Adipocyte (in vitro differentiated cells): ENCODE measurements at regions not wholly inside any gene's neighbourhood (a gene's known extent, or its start where the extent isn't known, plus 50 kb on each side); places are given as distances from the start of the nearest gene placed in this dataset.
"Not testable (repeated sequence)": the region's sequence is repeated elsewhere in the genome, so short reads cannot be mapped to it uniquely, and the experiment has no call there.

Experiments
- DNase-seq: peaks from one replicate; pipeline ENCODE4 v3.0.0-alpha.2; 2015; ENCODE audit warnings: low read depth
- H3K27me3 ChIP-seq: replicated peaks from 2 replicates; pipeline ENCODE4 v1.7.0; 2013; ENCODE audit warnings: mild to moderate bottlenecking, low read length, moderate library complexity; ENCODE audit not compliant: control insufficient read depth, insufficient read depth
- H3K36me3 ChIP-seq: 2 replicates; pipeline ENCODE4 v1.7.0; 2013; ENCODE audit warnings: low read length, mild to moderate bottlenecking, moderate library complexity; ENCODE audit not compliant: control insufficient read depth, insufficient read depth, severe bottlenecking
- H3K4me1 ChIP-seq: 2 replicates; pipeline ENCODE4 v1.7.0; 2013; ENCODE audit warnings: mild to moderate bottlenecking, low read length, moderate library complexity; ENCODE audit not compliant: control insufficient read depth, insufficient read depth
- H3K4me3 ChIP-seq: 2 replicates; pipeline ENCODE4 v1.7.0; 2013; ENCODE audit warnings: mild to moderate bottlenecking, low read length, moderate library complexity
- H3K9ac ChIP-seq: 2 replicates; pipeline ENCODE4 v1.7.0; 2013; ENCODE audit warnings: mild to moderate bottlenecking, low read length, moderate library complexity
- H3K9me3 ChIP-seq: 2 replicates; pipeline ENCODE4 v1.7.0; 2013; ENCODE audit warnings: mild to moderate bottlenecking, low read length, moderate library complexity; ENCODE audit not compliant: control insufficient read depth

GRCh38 chr17:79560527-79560926 lies 50.3 kb downstream of the RBFOX3 start:
- Histone ChIP-seq H3K27me3 (peaks cover 47% of the 10 kb centered on the region), H3K36me3 (no peaks in the 10 kb centered on the region), H3K4me3 (no peak overlapping the region), H3K4me1 (no peaks in the 10 kb centered on the region), H3K9me3 (no peaks in the 10 kb centered on the region), H3K9ac (no peak overlapping the region)
- DNase-seq = no peak

GRCh38 chr17:79559111-79559887 lies 51.6 kb downstream of the RBFOX3 start:
- no peak overlapping the region for H3K4me3 ChIP-seq
- no peaks in the 10 kb centered on the region for H3K4me1 ChIP-seq
- H3K9me3 ChIP-seq = no peaks in the 10 kb centered on the region
- H3K9ac ChIP-seq = no peak overlapping the region
- no peak for DNase-seq
- H3K36me3 ChIP-seq = no peaks in the 10 kb centered on the region
- H3K27me3 ChIP-seq = peaks cover 45% of the 10 kb centered on the region

DNA sequence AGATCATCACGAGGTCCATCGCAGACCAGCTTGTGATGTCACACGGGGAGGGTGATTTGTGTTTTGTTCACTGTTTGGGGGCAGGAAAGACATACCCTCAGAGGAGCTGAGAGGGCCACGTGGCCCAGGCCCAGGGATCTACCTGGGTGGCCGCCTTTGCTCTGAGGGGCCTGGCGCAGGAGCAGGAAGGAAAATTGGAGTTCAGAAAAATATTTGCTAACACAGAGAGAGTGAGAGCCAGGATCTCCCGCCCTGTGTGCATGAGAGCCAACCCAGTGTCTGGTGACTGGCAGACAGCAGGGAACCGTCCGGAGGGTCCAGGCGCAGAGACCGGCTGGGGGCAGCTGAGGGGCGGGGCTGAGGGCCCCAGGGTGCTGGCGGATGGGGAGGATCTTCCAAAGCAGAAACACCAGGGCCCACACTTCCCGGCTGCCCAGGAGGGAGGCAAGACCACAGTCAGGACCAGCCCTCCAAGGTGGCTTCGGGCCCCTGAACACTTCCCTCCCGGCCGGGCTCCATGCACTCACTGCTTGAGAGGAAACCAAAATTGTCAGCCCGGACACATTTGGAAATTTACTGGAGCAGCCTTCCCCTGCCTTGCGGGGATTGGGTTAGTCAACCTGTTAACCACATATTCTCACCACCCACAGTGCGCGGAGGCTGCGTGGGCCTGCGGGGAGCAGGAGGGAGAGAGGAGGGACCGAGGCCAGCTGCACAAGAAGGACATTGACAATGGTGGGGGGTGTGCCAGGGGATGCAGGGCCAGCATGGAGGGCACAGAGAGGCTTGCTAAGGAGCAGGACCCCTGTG lies 52.6 kb downstream of the RBFOX3 start:
- Histone ChIP-seq H3K27me3 (peaks cover 41% of the 10 kb centered on the region), H3K4me3 (no peak overlapping the region), H3K9me3 (peaks cover under 1% of the 10 kb centered on the region), H3K4me1 (no peaks in the 10 kb centered on the region), H3K36me3 (no peaks in the 10 kb centered on the region), H3K9ac (no peak overlapping the region)
- no peak for DNase-seq

- Histone ChIP-seq H3K4me3 (no peak overlapping the region), H3K9ac (no peak overlapping the region), H3K9me3 (peaks cover 9% of the 10 kb centered on the region), H3K36me3 (no peaks in the 10 kb centered on the region), H3K4me1 (no peaks in the 10 kb centered on the region), H3K27me3 (peaks cover 37% of the 10 kb centered on the region)
- no peak for DNase-seq
Measured at GRCh38 chr17:79557276-79558090, 53.4 kb downstream of the RBFOX3 start.

GRCh38 chr17:79556271-79556670 lies 54.6 kb downstream of the RBFOX3 start:
- no peak for DNase-seq
- Histone ChIP-seq H3K36me3 (no peaks in the 10 kb centered on the region), H3K4me1 (no peaks in the 10 kb centered on the region), H3K9ac (no peak overlapping the region), H3K9me3 (peaks cover 14% of the 10 kb centered on the region), H3K4me3 (no peak overlapping the region), H3K27me3 (peaks cover 25% of the 10 kb centered on the region)

DNA sequence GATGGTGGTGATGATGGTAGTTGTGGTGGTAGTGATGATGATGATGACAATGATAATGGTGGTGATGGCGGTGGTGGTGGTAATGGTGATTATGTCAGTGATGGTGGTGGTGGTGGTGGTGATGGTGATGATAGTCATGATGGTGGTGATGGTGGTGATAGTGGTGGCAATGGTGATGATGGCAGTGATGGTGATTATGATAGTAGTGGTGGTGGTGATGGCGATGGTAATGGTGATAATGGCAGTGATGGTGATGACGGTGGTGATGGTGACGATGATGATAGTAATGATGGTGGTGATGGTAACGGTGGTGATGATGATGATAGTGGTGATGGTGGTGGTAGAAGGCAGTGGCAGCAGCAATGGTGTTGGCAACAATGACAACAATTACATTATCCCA lies 55.3 kb downstream of the RBFOX3 start:
- H3K4me1 ChIP-seq = no peaks in the 10 kb centered on the region
- H3K9me3 ChIP-seq = peaks cover 14% of the 10 kb centered on the region
- peaks cover 21% of the 10 kb centered on the region for H3K27me3 ChIP-seq
- no peak overlapping the region for H3K9ac ChIP-seq
- no peaks in the 10 kb centered on the region for H3K36me3 ChIP-seq
- no peak overlapping the region for H3K4me3 ChIP-seq
- DNase-seq = no peak

GRCh38 chr17:79554346-79554745 lies 56.5 kb downstream of the RBFOX3 start:
- not testable (repeated sequence) for H3K4me3 ChIP-seq, DNase-seq, H3K4me1 ChIP-seq, H3K9ac ChIP-seq, H3K36me3 ChIP-seq
- Histone ChIP-seq H3K27me3 (peaks cover 16% of the 10 kb centered on the region), H3K9me3 (peaks cover 14% of the 10 kb centered on the region)

DNA sequence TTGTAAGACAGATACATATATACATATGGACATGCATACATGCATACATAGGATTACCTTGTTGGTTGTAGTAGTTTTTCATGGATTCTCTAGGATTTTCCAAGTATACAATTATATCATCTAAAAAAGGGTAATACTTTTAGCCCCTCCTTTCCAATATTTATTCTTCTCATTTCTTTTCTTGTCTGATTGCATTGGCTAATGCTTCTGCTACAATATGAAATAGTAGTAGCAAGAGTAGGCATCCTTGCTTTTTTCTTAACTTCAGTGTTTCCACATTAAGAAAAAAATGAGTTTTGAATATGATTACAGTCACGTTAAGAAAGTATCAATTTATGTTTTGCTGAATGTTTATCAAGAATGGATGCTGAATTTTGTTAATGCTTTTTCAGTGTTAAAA lies 58.0 kb downstream of the RBFOX3 start:
- no peak overlapping the region for H3K9ac ChIP-seq
- H3K27me3 ChIP-seq = peaks cover 13% of the 10 kb centered on the region
- no peaks in the 10 kb centered on the region for H3K4me1 ChIP-seq
- no peak overlapping the region for H3K4me3 ChIP-seq
- no peak for DNase-seq
- H3K9me3 ChIP-seq = peaks cover 14% of the 10 kb centered on the region
- no peaks in the 10 kb centered on the region for H3K36me3 ChIP-seq

GRCh38 chr17:79552405-79552804 lies 58.4 kb downstream of the RBFOX3 start:
- Histone ChIP-seq H3K4me3 (no peak overlapping the region), H3K9ac (no peak overlapping the region), H3K36me3 (no peaks in the 10 kb centered on the region), H3K9me3 (peaks cover 14% of the 10 kb centered on the region), H3K4me1 (no peaks in the 10 kb centered on the region), H3K27me3 (peaks cover 12% of the 10 kb centered on the region)
- no peak for DNase-seq

- H3K9me3 ChIP-seq = peaks cover 14% of the 10 kb centered on the region
- H3K4me3 ChIP-seq = no peak overlapping the region
- H3K9ac ChIP-seq = no peak overlapping the region
- no peak for DNase-seq
- peaks cover 22% of the 10 kb centered on the region for H3K27me3 ChIP-seq
- H3K4me1 ChIP-seq = no peaks in the 10 kb centered on the region
- H3K36me3 ChIP-seq = no peaks in the 10 kb centered on the region
Measured at GRCh38 chr17:79549141-79549915, 61.5 kb downstream of the RBFOX3 start.
